SK-N-SH treated with all-trans-retinoic acid at 6 μM for 48 hours (cell line): ENCODE measurements at regions not wholly inside any gene's neighbourhood (a gene's known extent, or its start where the extent isn't known, plus 50 kb on each side); places are given as distances from the start of the nearest gene placed in this dataset.
"Not testable (repeated sequence)": the region's sequence is repeated elsewhere in the genome, so short reads cannot be mapped to it uniquely, and the experiment has no call there.

ENCODE experiments used
- ATAC-seq: fragments of 200-7000 bp; cut with Tn5 transposase; 3 replicates; pipeline ENCODE4 v1.9.1; 2020; ENCODE audit warnings: mild to moderate bottlenecking, moderate library complexity
- ARNTL ChIP-seq: fragments of 450-650 bp; formaldehyde crosslinking; IDR thresholded peaks from 2 replicates; pipeline ENCODE4 v1.5.0; 2020; ENCODE audit warnings: low read depth, mild to moderate bottlenecking, moderate library complexity, borderline replicate concordance
- BACH2 ChIP-seq: fragments of 250-450 bp; sonication (Bioruptor Pico); IDR thresholded peaks from 2 replicates; pipeline ENCODE4 v1.9.0; 2021; ENCODE audit warnings: mild to moderate bottlenecking, borderline replicate concordance
- CSDC2 ChIP-seq: fragments of 250-450 bp; sonication (Bioruptor Pico); IDR thresholded peaks from 2 replicates; pipeline ENCODE4 v1.5.0; 2020; ENCODE audit warnings: mild to moderate bottlenecking, moderate library complexity
- ESRRG ChIP-seq: fragments of 250-450 bp; sonication (Bioruptor Pico); IDR thresholded peaks from 2 replicates; pipeline ENCODE4 v1.6.1; 2021; ENCODE audit warnings: mild to moderate bottlenecking
- GLIS3 ChIP-seq: fragments of 250-450 bp; sonication (Bioruptor Pico); IDR thresholded peaks from 2 replicates; pipeline ENCODE4 v1.5.0; 2020; ENCODE audit warnings: mild to moderate bottlenecking, moderate library complexity
- ISL1 ChIP-seq: fragments of 250-450 bp; sonication (Bioruptor Pico); IDR thresholded peaks from 2 replicates; pipeline ENCODE4 v2.1.2; 2022; ENCODE audit warnings: mild to moderate bottlenecking, moderate library complexity
- OSR1 ChIP-seq: fragments of 250-450 bp; sonication (Bioruptor Pico); IDR thresholded peaks from 2 replicates; pipeline ENCODE4 v1.8.0; 2022; ENCODE audit warnings: moderate library complexity, mild to moderate bottlenecking, inconsistent platforms
- POU6F1 ChIP-seq: fragments of 250-450 bp; sonication (Bioruptor Pico); IDR thresholded peaks from 2 replicates; pipeline ENCODE4 v1.8.0; 2021; ENCODE audit warnings: low read depth, mild to moderate bottlenecking, moderate library complexity, borderline replicate concordance
- PPARA ChIP-seq: fragments of 250-450 bp; sonication (Bioruptor Pico); IDR thresholded peaks from 2 replicates; pipeline ENCODE4 v1.5.0; 2020; ENCODE audit warnings: mild to moderate bottlenecking, borderline replicate concordance
- RARB ChIP-seq: fragments of 250-450 bp; sonication (Bioruptor Pico); IDR thresholded peaks from 2 replicates; pipeline ENCODE4 v1.8.0; 2021; ENCODE audit warnings: mild to moderate bottlenecking, moderate library complexity
- SNAI2 ChIP-seq: fragments of 250-450 bp; sonication (Bioruptor Pico); IDR thresholded peaks from 2 replicates; pipeline ENCODE4 v1.5.0; 2020; ENCODE audit warnings: mild to moderate bottlenecking, moderate library complexity
- TCF4 ChIP-seq: fragments of 250-450 bp; sonication (Bioruptor Pico); IDR thresholded peaks from 2 replicates; pipeline ENCODE4 v1.8.0; 2021; ENCODE audit warnings: mild to moderate bottlenecking, moderate library complexity, borderline replicate concordance
- TOX ChIP-seq: fragments of 250-450 bp; sonication (Bioruptor Pico); IDR thresholded peaks from 2 replicates; pipeline ENCODE4 v1.8.0; 2021; ENCODE audit warnings: mild to moderate bottlenecking, moderate library complexity, borderline replicate concordance
- ZC3H10 ChIP-seq: fragments of 250-450 bp; sonication (Bioruptor Pico); IDR thresholded peaks from 2 replicates; pipeline ENCODE4 v1.5.1; 2021; ENCODE audit warnings: mild to moderate bottlenecking, moderate library complexity
- ZFP3 ChIP-seq: fragments of 250-450 bp; sonication (Bioruptor Pico); IDR thresholded peaks from 2 replicates; pipeline ENCODE4 v1.5.0; 2020; ENCODE audit warnings: mild to moderate bottlenecking, moderate library complexity
- ZFP30 ChIP-seq: fragments of 450-650 bp; formaldehyde crosslinking; IDR thresholded peaks from 2 replicates; pipeline ENCODE4 v1.5.0; 2022; ENCODE audit warnings: mild to moderate bottlenecking, moderate library complexity
- ZNF565 ChIP-seq: fragments of 450-650 bp; formaldehyde crosslinking; conservative IDR thresholded peaks from 2 replicates; pipeline ENCODE4 v1.5.0; 2020; ENCODE audit warnings: low read depth, mild to moderate bottlenecking, moderate library complexity
- ZNF70 ChIP-seq: fragments of 450-650 bp; formaldehyde crosslinking; IDR thresholded peaks from 2 replicates; pipeline ENCODE4 v1.5.0; 2020; ENCODE audit warnings: mild to moderate bottlenecking, moderate library complexity
- ZNF8 ChIP-seq: fragments of 450-650 bp; formaldehyde crosslinking; IDR thresholded peaks from 2 replicates; pipeline ENCODE4 v1.5.0; 2020; ENCODE audit warnings: mild to moderate bottlenecking, moderate library complexity
- TF ChIP-seq, protein P1 (sequence below): fragments of 250-450 bp; sonication (Bioruptor Pico); IDR thresholded peaks from 2 replicates; pipeline ENCODE4 v1.5.0; 2020; ENCODE audit warnings: mild to moderate bottlenecking, moderate library complexity
- TF ChIP-seq, protein P2 (sequence below): fragments of 250-450 bp; sonication (Bioruptor Pico); IDR thresholded peaks from 2 replicates; pipeline ENCODE4 v1.5.1; 2021; ENCODE audit warnings: mild to moderate bottlenecking, moderate library complexity
- TF ChIP-seq, protein P3 (sequence below): fragments of 250-450 bp; sonication (Bioruptor Pico); IDR thresholded peaks from 2 replicates; pipeline ENCODE4 v1.8.0; 2020; ENCODE audit warnings: mild to moderate bottlenecking, moderate library complexity, borderline replicate concordance

DNA sequence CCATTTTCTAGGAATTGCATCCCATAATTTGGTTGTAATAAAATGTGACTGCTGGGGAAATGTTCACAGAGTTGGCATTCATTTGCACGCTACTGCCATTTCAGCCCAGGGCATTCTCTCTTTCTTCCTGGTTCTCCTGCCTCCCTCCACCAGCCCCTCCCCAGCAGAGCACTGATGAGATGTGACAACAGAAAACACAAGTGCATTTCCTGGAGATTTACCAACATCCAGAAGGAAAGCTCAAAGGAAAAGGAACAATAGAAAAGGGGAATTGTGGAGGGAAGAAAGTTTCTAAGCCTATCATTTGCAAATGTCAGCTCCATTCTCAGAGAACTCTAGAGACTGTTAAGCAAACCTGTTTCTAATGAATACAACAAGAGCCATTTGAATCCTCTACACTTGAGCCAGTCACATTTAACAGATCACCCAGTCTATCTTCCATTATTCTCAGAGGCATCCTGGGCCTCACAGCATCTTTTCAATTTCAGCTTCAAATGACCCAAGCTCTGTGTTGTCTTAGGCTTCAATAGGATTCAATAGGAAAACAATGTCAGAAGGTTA, 395.6 kb upstream of the PBX1 start (continued):
- TF ChIP-seq ZNF70 (CRISPR knock-in tag) (no peak), ZFP30 (CRISPR knock-in tag) (no peak), CSDC2 (CRISPR knock-in tag) (no peak), RARB (CRISPR knock-in tag) (no peak)
- TF ChIP-seq, protein P1, sequence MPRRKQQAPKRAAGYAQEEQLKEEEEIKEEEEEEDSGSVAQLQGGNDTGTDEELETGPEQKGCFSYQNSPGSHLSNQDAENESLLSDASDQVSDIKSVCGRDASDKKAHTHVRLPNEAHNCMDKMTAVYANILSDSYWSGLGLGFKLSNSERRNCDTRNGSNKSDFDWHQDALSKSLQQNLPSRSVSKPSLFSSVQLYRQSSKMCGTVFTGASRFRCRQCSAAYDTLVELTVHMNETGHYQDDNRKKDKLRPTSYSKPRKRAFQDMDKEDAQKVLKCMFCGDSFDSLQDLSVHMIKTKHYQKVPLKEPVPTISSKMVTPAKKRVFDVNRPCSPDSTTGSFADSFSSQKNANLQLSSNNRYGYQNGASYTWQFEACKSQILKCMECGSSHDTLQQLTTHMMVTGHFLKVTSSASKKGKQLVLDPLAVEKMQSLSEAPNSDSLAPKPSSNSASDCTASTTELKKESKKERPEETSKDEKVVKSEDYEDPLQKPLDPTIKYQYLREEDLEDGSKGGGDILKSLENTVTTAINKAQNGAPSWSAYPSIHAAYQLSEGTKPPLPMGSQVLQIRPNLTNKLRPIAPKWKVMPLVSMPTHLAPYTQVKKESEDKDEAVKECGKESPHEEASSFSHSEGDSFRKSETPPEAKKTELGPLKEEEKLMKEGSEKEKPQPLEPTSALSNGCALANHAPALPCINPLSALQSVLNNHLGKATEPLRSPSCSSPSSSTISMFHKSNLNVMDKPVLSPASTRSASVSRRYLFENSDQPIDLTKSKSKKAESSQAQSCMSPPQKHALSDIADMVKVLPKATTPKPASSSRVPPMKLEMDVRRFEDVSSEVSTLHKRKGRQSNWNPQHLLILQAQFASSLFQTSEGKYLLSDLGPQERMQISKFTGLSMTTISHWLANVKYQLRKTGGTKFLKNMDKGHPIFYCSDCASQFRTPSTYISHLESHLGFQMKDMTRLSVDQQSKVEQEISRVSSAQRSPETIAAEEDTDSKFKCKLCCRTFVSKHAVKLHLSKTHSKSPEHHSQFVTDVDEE (CRISPR knock-in tag): no peak

DNA sequence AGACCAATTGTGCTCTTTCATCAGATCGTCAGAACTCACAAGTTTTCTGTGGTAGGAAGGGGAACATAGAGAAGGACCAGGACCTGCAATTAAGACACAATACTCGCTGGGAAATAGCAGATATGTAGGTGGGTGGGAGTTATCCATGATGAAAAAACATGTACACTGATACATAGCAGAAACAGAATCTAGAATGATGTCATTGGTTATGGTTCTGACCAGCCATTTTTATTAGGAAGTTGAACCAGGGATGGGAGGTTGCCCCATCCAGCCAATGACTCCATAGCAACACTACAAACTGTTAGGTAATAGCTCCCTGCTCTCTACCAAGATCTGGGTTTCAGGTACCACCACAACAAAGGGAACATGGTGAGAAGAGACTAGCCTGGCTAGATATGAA, 393.5 kb upstream of the PBX1 start:
- no peak for ATAC-seq
- TF ChIP-seq POU6F1 (CRISPR knock-in tag) (no peak), BACH2 (CRISPR knock-in tag) (no peak), ZNF565 (no peak), ISL1 (CRISPR knock-in tag) (no peak), ARNTL (no peak), GLIS3 (no peak), ESRRG (CRISPR knock-in tag) (no peak), TOX (CRISPR knock-in tag) (no peak), OSR1 (no peak), ZNF70 (CRISPR knock-in tag) (no peak), ZFP30 (CRISPR knock-in tag) (no peak), ZFP3 (CRISPR knock-in tag) (no peak), SNAI2 (CRISPR knock-in tag) (no peak), ZNF8 (CRISPR knock-in tag) (no peak), ZC3H10 (CRISPR knock-in tag) (no peak)
- TF ChIP-seq, protein P2, sequence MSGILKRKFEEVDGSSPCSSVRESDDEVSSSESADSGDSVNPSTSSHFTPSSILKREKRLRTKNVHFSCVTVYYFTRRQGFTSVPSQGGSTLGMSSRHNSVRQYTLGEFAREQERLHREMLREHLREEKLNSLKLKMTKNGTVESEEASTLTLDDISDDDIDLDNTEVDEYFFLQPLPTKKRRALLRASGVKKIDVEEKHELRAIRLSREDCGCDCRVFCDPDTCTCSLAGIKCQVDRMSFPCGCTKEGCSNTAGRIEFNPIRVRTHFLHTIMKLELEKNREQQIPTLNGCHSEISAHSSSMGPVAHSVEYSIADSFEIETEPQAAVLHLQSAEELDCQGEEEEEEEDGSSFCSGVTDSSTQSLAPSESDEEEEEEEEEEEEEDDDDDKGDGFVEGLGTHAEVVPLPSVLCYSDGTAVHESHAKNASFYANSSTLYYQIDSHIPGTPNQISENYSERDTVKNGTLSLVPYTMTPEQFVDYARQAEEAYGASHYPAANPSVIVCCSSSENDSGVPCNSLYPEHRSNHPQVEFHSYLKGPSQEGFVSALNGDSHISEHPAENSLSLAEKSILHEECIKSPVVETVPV: no peak

- not testable (repeated sequence) for ATAC-seq
Measured at GRCh38 chr1:164166454-164166853, 392.5 kb upstream of the PBX1 start.

- TF ChIP-seq TOX (CRISPR knock-in tag) (no peak), ZNF70 (CRISPR knock-in tag) (no peak), ISL1 (CRISPR knock-in tag) (no peak), ZNF565 (no peak), PPARA (CRISPR knock-in tag) (no peak), CSDC2 (CRISPR knock-in tag) (no peak), BACH2 (CRISPR knock-in tag) (no peak), ZC3H10 (CRISPR knock-in tag) (no peak), ZFP3 (CRISPR knock-in tag) (no peak), ZNF8 (CRISPR knock-in tag) (no peak), OSR1 (no peak), RARB (CRISPR knock-in tag) (no peak), ESRRG (CRISPR knock-in tag) (no peak), POU6F1 (CRISPR knock-in tag) (no peak), TCF4 (CRISPR knock-in tag) (no peak), ZFP30 (CRISPR knock-in tag) (no peak)
- TF ChIP-seq, protein P3, sequence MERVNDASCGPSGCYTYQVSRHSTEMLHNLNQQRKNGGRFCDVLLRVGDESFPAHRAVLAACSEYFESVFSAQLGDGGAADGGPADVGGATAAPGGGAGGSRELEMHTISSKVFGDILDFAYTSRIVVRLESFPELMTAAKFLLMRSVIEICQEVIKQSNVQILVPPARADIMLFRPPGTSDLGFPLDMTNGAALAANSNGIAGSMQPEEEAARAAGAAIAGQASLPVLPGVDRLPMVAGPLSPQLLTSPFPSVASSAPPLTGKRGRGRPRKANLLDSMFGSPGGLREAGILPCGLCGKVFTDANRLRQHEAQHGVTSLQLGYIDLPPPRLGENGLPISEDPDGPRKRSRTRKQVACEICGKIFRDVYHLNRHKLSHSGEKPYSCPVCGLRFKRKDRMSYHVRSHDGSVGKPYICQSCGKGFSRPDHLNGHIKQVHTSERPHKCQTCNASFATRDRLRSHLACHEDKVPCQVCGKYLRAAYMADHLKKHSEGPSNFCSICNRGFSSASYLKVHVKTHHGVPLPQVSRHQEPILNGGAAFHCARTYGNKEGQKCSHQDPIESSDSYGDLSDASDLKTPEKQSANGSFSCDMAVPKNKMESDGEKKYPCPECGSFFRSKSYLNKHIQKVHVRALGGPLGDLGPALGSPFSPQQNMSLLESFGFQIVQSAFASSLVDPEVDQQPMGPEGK (CRISPR knock-in tag): no peak
- TF ChIP-seq, protein P1 (CRISPR knock-in tag): no peak
Measured at GRCh38 chr1:164177118-164177517, 381.9 kb upstream of the PBX1 start.

More at GRCh38 chr1:164177118-164177517, 381.9 kb upstream of the PBX1 start:
- ATAC-seq: no peak
